Stimulated activated naive B cell treated with anti-CD40 and anti-IgM and Interleukin-4, amounts not matched to agents 10 μg/mL and 1 μg/mL and 100 μg/mL, for 72 hours (primary cell): ENCODE measurements at regions not wholly inside any gene's neighbourhood (a gene's known extent, or its start where the extent isn't known, plus 50 kb on each side); places are given as distances from the start of the nearest gene placed in this dataset.
"Not testable (repeated sequence)": the region's sequence is repeated elsewhere in the genome, so short reads cannot be mapped to it uniquely, and the experiment has no call there.

Source experiments
- ATAC-seq, 2 donors: fragments of 150-1000 bp; cut with Tn5 transposase; replicated peaks; 2 replicates each; pipeline ENCODE4 v1.10.0; 2021; ENCODE audit warnings: moderate library complexity in 1 of 2
- DNase-seq: peaks from one replicate; pipeline ENCODE4 v3.0.0; 2021
- H3K27ac Mint-ChIP-seq: one replicate; pipeline ENCODE4 v1.8.0; 2022; ENCODE audit warnings: mild to moderate bottlenecking, mixed read lengths
- H3K27me3 Mint-ChIP-seq, 2 donors: one replicate each; pipeline ENCODE4 v1.8.0; 2022; ENCODE audit warnings: mixed read lengths in 2 of 2
- H3K36me3 Mint-ChIP-seq, 2 donors: one replicate each; pipeline ENCODE4 v1.8.0; 2022; ENCODE audit warnings: mixed read lengths in 2 of 2, mild to moderate bottlenecking in 1 of 2
- H3K4me1 Mint-ChIP-seq, 2 donors: one replicate each; pipeline ENCODE4 v1.8.0; 2022; ENCODE audit warnings: mixed read lengths in 2 of 2, mild to moderate bottlenecking in 1 of 2
- H3K4me3 Mint-ChIP-seq, 2 donors: one replicate each; pipeline ENCODE4 v1.8.0; 2022; ENCODE audit warnings: mild to moderate bottlenecking in 2 of 2, mixed read lengths in 2 of 2, moderate library complexity in 1 of 2
- H3K9me3 Mint-ChIP-seq, 2 donors: one replicate each; pipeline ENCODE4 v1.8.0; 2022; ENCODE audit warnings: mixed read lengths in 2 of 2, mild to moderate bottlenecking in 1 of 2

DNA sequence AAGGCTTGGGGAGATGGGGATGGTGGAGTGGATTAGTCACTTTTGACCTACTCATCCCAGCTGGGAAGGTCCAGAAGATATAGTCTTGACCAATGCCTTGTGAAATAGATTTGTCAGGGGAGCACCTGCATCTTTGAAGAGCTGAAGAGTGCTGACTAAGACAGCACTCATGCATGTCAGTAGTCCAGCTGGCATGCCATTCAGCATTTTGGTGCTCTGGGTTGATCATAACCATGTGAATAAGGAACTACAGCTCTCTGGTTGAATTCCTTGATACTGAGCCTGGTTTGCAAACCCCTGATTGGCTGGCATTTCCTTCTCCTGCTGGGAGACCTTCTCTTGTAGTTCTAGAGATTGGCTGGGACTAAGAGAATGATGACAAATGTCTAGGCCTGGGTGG lies 106.8 kb upstream of the ALX4 start:
- H3K4me3 Mint-ChIP-seq = no peak overlapping the region
- H3K36me3 Mint-ChIP-seq = peaks cover 0 to 3% of the 10 kb centered on the region in 2 donors

DNA sequence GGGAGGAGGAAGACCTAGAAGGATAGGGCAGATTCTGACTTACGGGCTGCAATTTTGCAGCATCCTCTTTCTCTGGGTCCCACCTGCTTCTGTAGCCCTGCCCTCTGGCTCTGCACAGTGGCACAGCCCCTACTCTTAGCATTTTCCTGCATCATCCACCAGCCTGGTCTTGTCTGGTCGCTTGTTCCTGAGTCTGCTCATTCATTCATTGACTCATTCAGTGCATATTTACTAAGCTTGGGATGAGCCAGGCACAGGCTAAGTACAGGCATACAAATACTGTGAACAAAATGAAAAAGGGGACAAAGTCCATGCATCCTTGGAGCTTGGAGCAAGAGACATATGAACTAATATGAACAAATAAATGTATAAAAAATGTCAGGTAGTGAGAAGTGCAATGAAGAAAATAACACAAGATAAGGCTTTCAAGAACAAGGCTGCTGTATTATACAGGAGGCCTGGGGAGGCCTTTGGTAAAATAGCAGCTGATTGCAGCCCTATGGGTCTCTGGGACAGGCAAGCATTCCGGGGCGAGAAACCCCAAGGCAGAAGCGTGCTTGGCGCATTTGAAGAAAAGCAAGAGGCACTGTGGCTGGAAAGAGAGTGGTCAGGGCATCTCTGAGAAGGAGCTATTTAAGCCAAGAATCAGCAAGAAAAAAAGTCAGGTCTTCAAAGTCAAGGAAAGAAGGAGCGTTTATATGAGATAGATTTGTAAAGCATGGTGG lies 108.0 kb upstream of the ALX4 start:
- Mint-ChIP-seq H3K4me1 (peaks cover 0 to 1% of the 10 kb centered on the region in 2 donors), H3K9me3 (no peaks in the 10 kb centered on the region), H3K27me3 (peaks cover 32 to 36% of the 10 kb centered on the region in 2 donors), H3K27ac (no peak overlapping the region), H3K4me3 (no peak overlapping the region), H3K36me3 (no peaks in the 10 kb centered on the region)
- DNase-seq (no peak), ATAC-seq (no peak)

More for the DNA sequence above, 106.8 kb upstream of the ALX4 start:
- peaks cover 35 to 43% of the 10 kb centered on the region in 2 donors for H3K27me3 Mint-ChIP-seq
- DNase-seq (no peak), ATAC-seq (no peak)
- peaks cover 3 to 6% of the 10 kb centered on the region in 2 donors for H3K9me3 Mint-ChIP-seq
- H3K4me1 Mint-ChIP-seq = peaks cover 0 to 1% of the 10 kb centered on the region in 2 donors
- H3K27ac Mint-ChIP-seq = no peak overlapping the region

GRCh38 chr11:44418456-44418830 lies 108.5 kb upstream of the ALX4 start:
- Mint-ChIP-seq H3K9me3 (no peaks in the 10 kb centered on the region), H3K36me3 (no peaks in the 10 kb centered on the region), H3K4me3 (no peak overlapping the region), H3K27me3 (peaks cover 37 to 40% of the 10 kb centered on the region in 2 donors), H3K27ac (no peak overlapping the region), H3K4me1 (peaks cover 0 to 1% of the 10 kb centered on the region in 2 donors)
- no peak for ATAC-seq
- DNase-seq = no peak

- H3K9me3 Mint-ChIP-seq = no peaks in the 10 kb centered on the region
- no peak overlapping the region for H3K27ac Mint-ChIP-seq
- ATAC-seq = no peak
- no peaks in the 10 kb centered on the region for H3K36me3 Mint-ChIP-seq
- peaks cover 0 to 1% of the 10 kb centered on the region in 2 donors for H3K4me1 Mint-ChIP-seq
- H3K27me3 Mint-ChIP-seq = peaks cover 42 to 47% of the 10 kb centered on the region in 2 donors
- H3K4me3 Mint-ChIP-seq = no peak overlapping the region
- no peak for DNase-seq
Measured at GRCh38 chr11:44421090-44421675, 111.2 kb upstream of the ALX4 start.

GRCh38 chr11:44423289-44423688 lies 113.3 kb upstream of the ALX4 start:
- DNase-seq (no peak), ATAC-seq (no peak)
- Mint-ChIP-seq H3K27ac (no peak overlapping the region), H3K9me3 (peaks cover 0 to 3% of the 10 kb centered on the region in 2 donors), H3K36me3 (peaks cover 0 to 2% of the 10 kb centered on the region in 2 donors), H3K4me3 (no peak overlapping the region), H3K27me3 (peaks cover 55 to 57% of the 10 kb centered on the region in 2 donors), H3K4me1 (peaks cover 0 to 1% of the 10 kb centered on the region in 2 donors)

GRCh38 chr11:44424841-44425240 lies 114.9 kb upstream of the ALX4 start:
- Mint-ChIP-seq H3K9me3 (peaks cover 0 to 3% of the 10 kb centered on the region in 2 donors), H3K4me3 (no peak overlapping the region), H3K27ac (no peak overlapping the region), H3K4me1 (peaks cover 0 to 1% of the 10 kb centered on the region in 2 donors), H3K36me3 (peaks cover 0 to 2% of the 10 kb centered on the region in 2 donors), H3K27me3 (peaks cover 47% of the 10 kb centered on the region in 2 donors)
- ATAC-seq (no peak), DNase-seq (no peak)

GRCh38 chr11:44426119-44426518 lies 116.2 kb upstream of the ALX4 start:
- ATAC-seq = no peak
- H3K36me3 Mint-ChIP-seq = peaks cover 0 to 2% of the 10 kb centered on the region in 2 donors
- DNase-seq = no peak
- H3K4me1 Mint-ChIP-seq = no peaks in the 10 kb centered on the region
- no peak overlapping the region for H3K4me3 Mint-ChIP-seq
- H3K27ac Mint-ChIP-seq = no peak overlapping the region
- peaks cover 0 to 3% of the 10 kb centered on the region in 2 donors for H3K9me3 Mint-ChIP-seq
- H3K27me3 Mint-ChIP-seq = peaks cover 43 to 50% of the 10 kb centered on the region in 2 donors

DNA sequence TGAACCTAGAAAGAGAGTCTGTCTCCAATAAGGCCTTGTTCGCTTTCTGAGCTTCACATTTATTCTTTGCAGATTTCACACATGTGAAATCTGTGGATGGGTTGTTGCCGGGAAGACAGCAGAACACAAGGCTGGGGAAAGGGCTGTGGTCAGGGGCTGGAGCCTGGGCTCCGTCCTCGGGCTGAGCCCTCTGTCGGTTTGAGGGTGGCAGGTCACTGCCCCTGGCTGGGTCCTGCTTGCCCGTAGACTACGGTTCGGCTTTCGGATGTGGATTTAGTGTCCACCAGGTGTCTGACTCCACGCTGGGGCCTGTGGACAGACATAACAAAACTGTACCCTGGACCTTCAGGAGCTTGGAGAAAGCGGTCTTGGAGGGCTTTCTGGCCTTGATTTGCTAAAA lies 117.0 kb upstream of the ALX4 start:
- ATAC-seq = no peak
- DNase-seq = no peak
- no peaks in the 10 kb centered on the region for H3K4me1 Mint-ChIP-seq
- H3K4me3 Mint-ChIP-seq = no peak overlapping the region
- H3K27me3 Mint-ChIP-seq = peaks cover 47 to 50% of the 10 kb centered on the region in 2 donors
- H3K36me3 Mint-ChIP-seq = peaks cover 0 to 2% of the 10 kb centered on the region in 2 donors
- no peak overlapping the region for H3K27ac Mint-ChIP-seq
- peaks cover 0 to 3% of the 10 kb centered on the region in 2 donors for H3K9me3 Mint-ChIP-seq

DNA sequence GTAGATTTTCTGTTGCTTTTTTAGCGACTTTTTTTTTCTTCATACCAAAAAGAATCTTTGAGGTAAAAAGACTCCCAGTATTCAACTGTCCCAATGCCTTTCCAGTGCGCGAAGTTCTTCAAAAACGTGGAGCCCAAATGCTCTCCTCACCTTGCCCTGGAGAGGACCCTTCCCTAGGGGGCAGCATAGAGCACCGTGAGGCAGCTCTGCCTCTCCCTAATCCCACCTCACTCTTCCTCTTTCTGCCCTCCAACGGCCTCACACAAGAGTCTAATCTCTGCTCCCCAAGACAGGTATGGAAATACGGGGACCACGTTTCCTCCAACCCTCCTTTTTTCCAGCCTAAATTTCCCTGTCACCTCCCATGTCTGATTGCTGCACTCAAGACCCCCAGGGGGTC lies 117.5 kb upstream of the ALX4 start:
- DNase-seq = no peak
- Mint-ChIP-seq H3K9me3 (peaks cover 0 to 3% of the 10 kb centered on the region in 2 donors), H3K4me3 (no peak overlapping the region), H3K27ac (no peak overlapping the region), H3K27me3 (peaks cover 43 to 50% of the 10 kb centered on the region in 2 donors), H3K36me3 (peaks cover 0 to 2% of the 10 kb centered on the region in 2 donors), H3K4me1 (no peaks in the 10 kb centered on the region)
- ATAC-seq = no peak

GRCh38 chr11:44430140-44430539 lies 120.2 kb upstream of the ALX4 start:
- Mint-ChIP-seq H3K27me3 (peaks cover 27 to 48% of the 10 kb centered on the region in 2 donors), H3K27ac (no peak overlapping the region), H3K4me1 (no peaks in the 10 kb centered on the region), H3K9me3 (peaks cover 0 to 3% of the 10 kb centered on the region in 2 donors), H3K4me3 (no peak overlapping the region), H3K36me3 (peaks cover 0 to 2% of the 10 kb centered on the region in 2 donors)
- DNase-seq (no peak), ATAC-seq (no peak)

- Mint-ChIP-seq H3K4me1 (no peaks in the 10 kb centered on the region), H3K4me3 (no peak overlapping the region), H3K27ac (no peak overlapping the region), H3K9me3 (no peaks in the 10 kb centered on the region), H3K36me3 (no peaks in the 10 kb centered on the region), H3K27me3 (peaks cover 34 to 67% of the 10 kb centered on the region in 2 donors)
- no peak for ATAC-seq
- DNase-seq = no peak
Measured at GRCh38 chr11:44434191-44434590, 124.3 kb upstream of the ALX4 start.

GRCh38 chr11:44437122-44437521 lies 127.2 kb upstream of the ALX4 start:
- no peak for ATAC-seq
- Mint-ChIP-seq H3K4me1 (no peaks in the 10 kb centered on the region), H3K27me3 (peaks cover 39 to 71% of the 10 kb centered on the region in 2 donors), H3K27ac (no peak overlapping the region), H3K4me3 (no peak overlapping the region), H3K9me3 (peaks cover 8% of the 10 kb centered on the region in 2 donors), H3K36me3 (no peaks in the 10 kb centered on the region)
- no peak for DNase-seq

GRCh38 chr11:44442893-44443673 lies 122.4 kb upstream of the CD82 start:
- not testable (repeated sequence) for H3K27ac Mint-ChIP-seq, H3K4me3 Mint-ChIP-seq, H3K4me1 Mint-ChIP-seq, H3K36me3 Mint-ChIP-seq, ATAC-seq, DNase-seq
- peaks cover 28 to 31% of the 10 kb centered on the region in 2 donors for H3K27me3 Mint-ChIP-seq
- peaks cover 14 to 16% of the 10 kb centered on the region in 2 donors for H3K9me3 Mint-ChIP-seq
